ENCODE measurements at regions not wholly inside any gene's neighbourhood (a gene's known extent, or its start where the extent isn't known, plus 50 kb on each side); places are given as distances from the start of the nearest gene placed in this dataset.

- DNase-seq (ENCODE audit: low spot score), result no peak
- in situ Hi-C loops (cut with HindIII; ENCODE audit: low sequenced_read_pairs), result no loop called here
Measured at GRCh38 chr6:9986273-9986672, 428.6 kb downstream of the TFAP2A start.

GRCh38 chr6:9985481-9985880, 429.4 kb downstream of the TFAP2A start:
- DNase-seq (ENCODE audit: low spot score), result no peak
- in situ Hi-C loops (cut with HindIII; ENCODE audit: low sequenced_read_pairs), result no loop called here

- in situ Hi-C loops (cut with HindIII; ENCODE audit: low sequenced_read_pairs), result no loop called here
Measured at GRCh38 chr6:9984607-9985006, 430.3 kb downstream of the TFAP2A start.

GRCh38 chr6:9983168-9983567, 431.7 kb downstream of the TFAP2A start:
- DNase-seq (ENCODE audit: low spot score), result no peak
- in situ Hi-C loops (cut with HindIII; ENCODE audit: low sequenced_read_pairs), result no loop called here

More at GRCh38 chr6:9984607-9985006, 430.3 kb downstream of the TFAP2A start:
- no peak for DNase-seq (ENCODE audit: low spot score)

GRCh38 chr6:9982215-9982614, 432.7 kb downstream of the TFAP2A start:
- no peak for DNase-seq (ENCODE audit: low spot score)
- in situ Hi-C loops (cut with HindIII; ENCODE audit: low sequenced_read_pairs), result no loop called here

GRCh38 chr6:9979996-9980395, 434.9 kb downstream of the TFAP2A start:
- in situ Hi-C loops (cut with HindIII; ENCODE audit: low sequenced_read_pairs), result no loop called here
- no peak for DNase-seq (ENCODE audit: low spot score)

- DNase-seq (ENCODE audit: low spot score), result no peak
- in situ Hi-C loops (cut with HindIII; ENCODE audit: low sequenced_read_pairs), result no loop called here
Measured at GRCh38 chr6:9978480-9978879, 436.4 kb downstream of the TFAP2A start.

GRCh38 chr6:9977411-9977810, 437.5 kb downstream of the TFAP2A start:
- DNase-seq (ENCODE audit: low spot score), result no peak
- in situ Hi-C loops (cut with HindIII; ENCODE audit: low sequenced_read_pairs), result no loop called here

- no peak for DNase-seq (ENCODE audit: low spot score)
- in situ Hi-C loops (cut with HindIII; ENCODE audit: low sequenced_read_pairs), result no loop called here
Measured at GRCh38 chr6:9961646-9962045, 453.2 kb downstream of the TFAP2A start.

GRCh38 chr6:9957215-9957759, 457.6 kb downstream of the TFAP2A start:
- in situ Hi-C loops (cut with HindIII; ENCODE audit: low sequenced_read_pairs), result no loop called here
- no peak for DNase-seq (ENCODE audit: low spot score)

GRCh38 chr6:9948678-9949077, 466.2 kb downstream of the TFAP2A start:
- no peak for DNase-seq (ENCODE audit: low spot score)
- in situ Hi-C loops (cut with HindIII; ENCODE audit: low sequenced_read_pairs), result no loop called here

- no peak for DNase-seq (ENCODE audit: low spot score)
- in situ Hi-C loops (cut with HindIII; ENCODE audit: low sequenced_read_pairs), result no loop called here
Measured at GRCh38 chr6:9943986-9944385, 470.9 kb downstream of the TFAP2A start.

GRCh38 chr6:9943026-9943425, 471.8 kb downstream of the TFAP2A start:
- in situ Hi-C loops (cut with HindIII; ENCODE audit: low sequenced_read_pairs), result no loop called here
- DNase-seq (ENCODE audit: low spot score), result no peak

GRCh38 chr6:9942131-9942530, 472.7 kb downstream of the TFAP2A start:
- in situ Hi-C loops (cut with HindIII; ENCODE audit: low sequenced_read_pairs), result no loop called here
- DNase-seq (ENCODE audit: low spot score), result no peak

- no peak for DNase-seq (ENCODE audit: low spot score)
Measured at GRCh38 chr6:9938801-9939200, 476.1 kb downstream of the TFAP2A start.

GRCh38 chr6:9937031-9937763, 477.7 kb downstream of the TFAP2A start:
- no peak for DNase-seq (ENCODE audit: low spot score)

More at GRCh38 chr6:9938801-9939200, 476.1 kb downstream of the TFAP2A start:
- in situ Hi-C loops (cut with HindIII; ENCODE audit: low sequenced_read_pairs), result no loop called here

GRCh38 chr6:9936551-9936950, 478.3 kb downstream of the TFAP2A start:
- in situ Hi-C loops (cut with HindIII; ENCODE audit: low sequenced_read_pairs), result no loop called here
- no peak for DNase-seq (ENCODE audit: low spot score)

More at GRCh38 chr6:9937031-9937763, 477.7 kb downstream of the TFAP2A start:
- in situ Hi-C loops (cut with HindIII; ENCODE audit: low sequenced_read_pairs), result no loop called here

- DNase-seq (ENCODE audit: low spot score), result no peak
- in situ Hi-C loops (cut with HindIII; ENCODE audit: low sequenced_read_pairs), result no loop called here
Measured at GRCh38 chr6:9933677-9934076, 481.2 kb downstream of the TFAP2A start.

- DNase-seq (ENCODE audit: low spot score), result no peak
- in situ Hi-C loops (cut with HindIII; ENCODE audit: low sequenced_read_pairs), result no loop called here
Measured at GRCh38 chr6:9927275-9927674, 487.6 kb downstream of the TFAP2A start.

GRCh38 chr6:9924971-9925370, 489.9 kb downstream of the TFAP2A start:
- in situ Hi-C loops (cut with HindIII; ENCODE audit: low sequenced_read_pairs), result no loop called here
- no peak for DNase-seq (ENCODE audit: low spot score)

- DNase-seq (ENCODE audit: low spot score), result no peak
- in situ Hi-C loops (cut with HindIII; ENCODE audit: low sequenced_read_pairs), result no loop called here
Measured at GRCh38 chr6:9921366-9921765, 493.5 kb downstream of the TFAP2A start.

Measured in G401 (cell line).